T-cell (primary cell): ENCODE measurements at regions not wholly inside any gene's neighbourhood (a gene's known extent, or its start where the extent isn't known, plus 50 kb on each side); places are given as distances from the start of the nearest gene placed in this dataset.

Experiments used
- ATAC-seq, 4 experiments: fragments of 200-7000 bp in 3 of 4; fragments of 150-1000 bp in 1 of 4; cut with Tn5 transposase; replicated peaks in 1 of 4; 1 replicate in 3 of 4; 2 replicates in 1 of 4; pipeline ENCODE4 v1.10.0; 2021; ENCODE audit warnings: moderate library complexity in 3 of 4, mild to moderate bottlenecking in 2 of 4, moderate number of reproducible peaks in 1 of 4
- CTCF ChIA-PET, 2 donors: fragments of 300-600 bp; sonication (Branson Sonifier 250); formaldehyde crosslinking; loops; one replicate each; lab custom pipeline; 2022; ENCODE audit warnings: antibody characterized with exemption in 2 of 2; lab: Charles Lee
- POLR2A ChIA-PET, 2 donors: fragments of 300-600 bp; sonication (Branson Sonifier 250); formaldehyde crosslinking; loops; one replicate each; lab custom pipeline; 2022; ENCODE audit warnings: antibody characterized with exemption in 2 of 2; lab: Charles Lee
- DNase-seq, 35 experiments: peaks; one replicate each; pipeline versions ENCODE4 v3.0.0 to v3.0.0-alpha.2; 2013 to 2023
- H3K27ac ChIP-seq: one replicate; pipeline ENCODE4 v1.5.1; 2013; ENCODE audit warnings: low read length
- H3K27me3 ChIP-seq, 2 experiments: replicated peaks in 1 of 2; 1 replicate in 1 of 2; 2 replicates in 1 of 2; pipeline versions ENCODE4 v1.6.1 to v1.7.0; 2013; ENCODE audit warnings: low read length in 1 of 2, mixed read lengths in 1 of 2; ENCODE audit not compliant: control insufficient read depth in 2 of 2, insufficient read depth in 2 of 2; ENCODE audit errors: extremely low read depth in 1 of 2
- H3K36me3 ChIP-seq, 2 donors: 1 replicate in 1 of 2; 2 replicates in 1 of 2; pipeline versions ENCODE4 v1.6.1 to v1.7.0; 2013; ENCODE audit warnings: low read length in 1 of 2; ENCODE audit not compliant: control insufficient read depth in 2 of 2, insufficient read depth in 1 of 2; ENCODE audit errors: extremely low read depth in 1 of 2
- H3K4me1 ChIP-seq, 2 experiments: 1 replicate in 1 of 2; 2 replicates in 1 of 2; pipeline versions ENCODE4 v1.6.1 to v1.7.0; 2013; ENCODE audit warnings: low read length in 2 of 2, mixed read lengths in 1 of 2; ENCODE audit not compliant: insufficient read depth in 2 of 2, control insufficient read depth in 1 of 2; ENCODE audit errors: extremely low read depth in 1 of 2
- H3K4me3 ChIP-seq, 2 donors: 1 replicate in 1 of 2; 2 replicates in 1 of 2; pipeline versions ENCODE4 v1.5.1 to v1.7.0; 2013; ENCODE audit warnings: mild to moderate bottlenecking in 2 of 2, low read length in 1 of 2, moderate library complexity in 1 of 2; ENCODE audit not compliant: control insufficient read depth in 1 of 2; ENCODE audit errors: extremely low read depth in 1 of 2
- H3K9me3 ChIP-seq: 2 replicates; pipeline ENCODE4 v1.7.0; 2013
- H3K27ac Mint-ChIP-seq, 2 donors: one replicate each; pipeline ENCODE4 v1.8.0; 2020 to 2021; ENCODE audit warnings: mild to moderate bottlenecking in 2 of 2, mixed read lengths in 2 of 2
- H3K27me3 Mint-ChIP-seq, 2 donors: one replicate each; pipeline ENCODE4 v1.8.0; 2021 to 2022; ENCODE audit warnings: mixed read lengths in 2 of 2
- H3K36me3 Mint-ChIP-seq: one replicate; pipeline ENCODE4 v1.8.0; 2021; ENCODE audit warnings: mixed read lengths
- H3K4me1 Mint-ChIP-seq, 3 donors: one replicate each; pipeline ENCODE4 v1.8.0; 2020 to 2022; ENCODE audit warnings: mixed read lengths in 3 of 3, mild to moderate bottlenecking in 1 of 3
- H3K4me3 Mint-ChIP-seq, 3 donors: one replicate each; pipeline ENCODE4 v1.8.0; 2020 to 2022; ENCODE audit warnings: mild to moderate bottlenecking in 3 of 3, mixed read lengths in 3 of 3, moderate library complexity in 3 of 3
- H3K9me3 Mint-ChIP-seq, 3 donors: one replicate each; pipeline ENCODE4 v1.8.0; 2020 to 2022; ENCODE audit warnings: mixed read lengths in 3 of 3
- WGBS: methylation state at CpG from one replicate; pipeline ENCODE4 v1.1.5; 2013; ENCODE audit warnings: missing lambda C conversion rate; ENCODE audit not compliant: insufficient coverage; 5-methylcytosine and 5-hydroxymethylcytosine counted together

DNA sequence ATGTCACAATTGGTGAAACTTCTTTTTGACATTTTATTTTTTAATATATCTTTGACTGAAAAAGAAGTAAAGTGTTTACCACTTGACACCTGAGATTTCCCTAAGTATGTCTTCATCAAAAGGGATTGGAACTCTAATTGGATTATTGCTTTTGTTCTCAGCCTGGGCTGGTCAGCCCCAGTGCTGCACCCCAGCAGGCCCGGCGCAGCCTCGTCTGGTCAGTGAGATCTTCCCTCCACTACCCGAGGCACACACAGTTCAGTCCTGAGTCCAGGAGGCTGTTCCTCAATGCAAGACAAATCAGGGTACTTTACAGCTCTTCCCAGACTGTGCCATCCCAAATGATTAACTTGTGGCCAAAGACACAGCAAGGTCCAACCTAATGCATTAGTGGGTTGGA lies 146.9 kb upstream of the SEMA6D start:
- H3K27ac Mint-ChIP-seq = no peak overlapping the region
- ChIA-PET POLR2A (no interaction called here), CTCF (no interaction called here)
- H3K4me1 ChIP-seq = no peaks in the 10 kb centered on the region
- no peaks in the 10 kb centered on the region for H3K4me1 Mint-ChIP-seq
- no peaks in the 10 kb centered on the region for H3K36me3 Mint-ChIP-seq
- no peak overlapping the region for H3K4me3 Mint-ChIP-seq
- H3K27ac ChIP-seq = no peak overlapping the region
- DNase-seq (no peak), ATAC-seq (no peak)
- no peaks in the 10 kb centered on the region for H3K36me3 ChIP-seq
- peaks cover 0 to 3% (median 0%) of the 10 kb centered on the region in 3 donors for H3K9me3 Mint-ChIP-seq
- peaks cover 0 to 3% of the 10 kb centered on the region in 2 donors for H3K27me3 Mint-ChIP-seq
- WGBS = 73% methylated on average over 4 of the region's 4 CpGs
- H3K4me3 ChIP-seq = no peak overlapping the region
- H3K27me3 ChIP-seq = no peaks in the 10 kb centered on the region
- H3K9me3 ChIP-seq = no peaks in the 10 kb centered on the region

DNA sequence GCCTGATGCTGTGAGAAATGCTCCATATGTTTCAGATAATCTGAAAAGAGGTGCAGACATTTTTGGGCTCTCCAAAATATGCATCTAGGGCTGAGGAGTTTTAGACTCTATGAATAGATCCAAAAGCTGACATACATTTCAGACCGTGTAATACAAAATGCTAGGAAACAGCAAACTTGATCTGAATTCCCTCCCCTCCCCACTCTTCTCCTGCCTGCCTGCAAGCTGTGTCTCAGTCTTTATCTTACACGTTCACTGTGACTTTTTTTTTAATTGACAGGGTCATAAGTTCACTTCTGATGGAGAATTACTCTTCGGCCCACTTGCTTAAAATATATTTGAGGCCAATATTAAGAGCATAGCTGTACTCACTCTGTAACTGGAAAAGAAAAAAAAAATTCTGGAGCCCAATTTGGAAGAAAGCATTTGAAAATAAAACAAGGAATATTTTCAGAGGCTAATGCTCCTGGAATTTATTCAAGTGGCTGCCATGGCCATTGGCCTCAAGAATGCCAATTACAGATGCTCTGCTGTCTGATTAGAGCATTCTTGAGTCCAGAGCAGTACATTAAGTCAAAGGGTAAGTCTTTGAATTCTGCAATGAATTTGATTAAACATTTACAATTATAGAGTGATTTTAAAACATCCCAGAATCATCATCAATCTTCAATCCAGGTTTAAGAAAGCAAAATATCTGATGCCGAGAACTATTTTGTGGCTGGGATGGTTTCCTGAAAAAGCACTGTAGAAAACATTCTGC lies 146.2 kb upstream of the SEMA6D start:
- no peak overlapping the region for H3K4me3 ChIP-seq
- no peaks in the 10 kb centered on the region for H3K4me1 ChIP-seq
- WGBS = 100% methylated on average over 1 of the region's 4 CpGs
- CTCF ChIA-PET = no interaction called here
- H3K27ac ChIP-seq = no peak overlapping the region
- ATAC-seq = no peak
- Mint-ChIP-seq H3K9me3 (peaks cover 0 to 3% (median 0%) of the 10 kb centered on the region in 3 donors), H3K4me3 (no peak overlapping the region), H3K4me1 (no peaks in the 10 kb centered on the region), H3K27me3 (peaks cover 0 to 3% of the 10 kb centered on the region in 2 donors), H3K36me3 (no peaks in the 10 kb centered on the region), H3K27ac (no peak overlapping the region)
- no peaks in the 10 kb centered on the region for H3K27me3 ChIP-seq
- no peak for DNase-seq
- no peaks in the 10 kb centered on the region for H3K9me3 ChIP-seq
- POLR2A ChIA-PET = no interaction called here
- no peaks in the 10 kb centered on the region for H3K36me3 ChIP-seq

DNA sequence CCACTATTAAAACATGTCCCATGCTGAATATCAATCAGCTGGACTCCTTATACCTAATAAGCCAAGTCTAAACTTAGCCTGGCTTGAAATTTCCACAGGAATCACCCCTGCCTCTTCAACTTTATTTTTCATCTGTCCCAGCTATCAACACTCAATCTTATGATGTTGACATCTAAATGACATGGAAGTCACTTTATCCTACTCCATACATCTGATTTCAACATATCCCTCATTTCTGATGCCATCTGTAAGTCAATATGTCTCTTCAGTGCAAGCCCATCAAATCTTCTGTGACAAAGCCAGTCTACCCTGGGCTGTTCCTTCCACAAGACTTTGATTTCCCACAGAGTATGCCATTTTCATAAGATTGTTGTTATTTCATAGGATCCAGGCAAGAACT lies 143.6 kb upstream of the SEMA6D start:
- no peaks in the 10 kb centered on the region for H3K9me3 Mint-ChIP-seq
- ATAC-seq = no peak
- no peak for DNase-seq
- Histone ChIP-seq H3K4me1 (no peaks in the 10 kb centered on the region), H3K9me3 (no peaks in the 10 kb centered on the region), H3K36me3 (no peaks in the 10 kb centered on the region), H3K27ac (no peak overlapping the region), H3K4me3 (no peak overlapping the region), H3K27me3 (no peaks in the 10 kb centered on the region)
- no peaks in the 10 kb centered on the region for H3K4me1 Mint-ChIP-seq
- ChIA-PET POLR2A (no interaction called here), CTCF (no interaction called here)
- no peak overlapping the region for H3K27ac Mint-ChIP-seq
- H3K36me3 Mint-ChIP-seq = no peaks in the 10 kb centered on the region
- H3K4me3 Mint-ChIP-seq = no peak overlapping the region
- no peaks in the 10 kb centered on the region for H3K27me3 Mint-ChIP-seq

DNA sequence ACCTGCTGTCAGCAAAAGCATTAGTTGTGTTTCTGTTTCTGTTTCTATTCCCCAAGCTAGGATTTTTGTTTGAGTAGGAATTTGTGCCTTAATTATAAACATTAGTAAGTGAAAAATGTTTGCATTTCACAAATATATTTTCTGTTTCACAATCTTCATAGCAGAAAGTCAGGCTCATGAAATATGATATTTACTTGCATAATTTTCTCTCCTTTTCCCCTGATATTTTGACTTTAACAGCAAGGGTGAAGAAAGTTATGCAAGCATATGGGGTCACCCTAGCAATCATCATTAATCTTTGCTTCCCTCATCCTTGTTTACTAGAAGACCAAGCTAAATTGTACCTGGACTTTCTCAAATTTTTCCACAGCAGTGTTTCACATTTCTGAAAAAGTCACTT lies 140.3 kb upstream of the SEMA6D start:
- ChIA-PET POLR2A (no interaction called here), CTCF (no interaction called here)
- peaks cover 0 to 2% of the 10 kb centered on the region in 2 experiments for H3K27me3 ChIP-seq
- no peak overlapping the region for H3K27ac ChIP-seq
- Mint-ChIP-seq H3K4me3 (no peak overlapping the region), H3K27ac (no peak overlapping the region), H3K9me3 (peaks cover 0 to 4% (median 0%) of the 10 kb centered on the region in 3 donors), H3K36me3 (no peaks in the 10 kb centered on the region), H3K4me1 (no peaks in the 10 kb centered on the region), H3K27me3 (no peaks in the 10 kb centered on the region)
- H3K36me3 ChIP-seq = no peaks in the 10 kb centered on the region
- no peak for ATAC-seq
- H3K4me1 ChIP-seq = no peaks in the 10 kb centered on the region
- no peak for DNase-seq
- H3K9me3 ChIP-seq = no peaks in the 10 kb centered on the region
- H3K4me3 ChIP-seq = no peak overlapping the region

DNA sequence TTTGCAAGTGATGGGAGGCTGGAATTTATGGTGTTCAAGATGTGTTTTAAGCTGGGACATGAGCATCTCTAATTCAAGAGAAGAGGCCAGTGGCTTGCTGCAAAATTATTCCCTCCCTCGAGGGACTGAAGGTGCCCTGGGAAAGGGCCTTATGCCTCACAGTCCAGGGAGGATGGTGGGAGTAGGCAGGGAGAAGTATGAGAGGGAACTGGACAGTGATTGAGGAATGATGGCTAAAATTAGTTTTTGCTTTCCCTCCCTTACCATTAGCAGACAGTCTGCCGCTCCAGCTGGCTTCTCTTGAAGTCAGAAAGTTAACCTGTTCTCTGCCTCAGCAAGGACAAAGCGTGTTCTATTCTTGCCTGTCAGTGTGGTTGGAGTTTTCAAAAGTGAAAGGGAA lies 139.8 kb upstream of the SEMA6D start:
- H3K27ac ChIP-seq = no peak overlapping the region
- no peak overlapping the region for H3K4me3 ChIP-seq
- Mint-ChIP-seq H3K4me1 (no peaks in the 10 kb centered on the region), H3K36me3 (no peaks in the 10 kb centered on the region), H3K27me3 (no peaks in the 10 kb centered on the region), H3K9me3 (peaks cover 0 to 4% (median 0%) of the 10 kb centered on the region in 3 donors), H3K27ac (no peak overlapping the region), H3K4me3 (no peak overlapping the region)
- H3K4me1 ChIP-seq = no peaks in the 10 kb centered on the region
- DNase-seq (no peak), ATAC-seq (no peak)
- no peaks in the 10 kb centered on the region for H3K9me3 ChIP-seq
- peaks cover 0 to 2% of the 10 kb centered on the region in 2 experiments for H3K27me3 ChIP-seq
- no peaks in the 10 kb centered on the region for H3K36me3 ChIP-seq
- ChIA-PET POLR2A (no interaction called here), CTCF (no interaction called here)
- WGBS = no CpG with 5 or more reads among the region's 3 CpGs

DNA sequence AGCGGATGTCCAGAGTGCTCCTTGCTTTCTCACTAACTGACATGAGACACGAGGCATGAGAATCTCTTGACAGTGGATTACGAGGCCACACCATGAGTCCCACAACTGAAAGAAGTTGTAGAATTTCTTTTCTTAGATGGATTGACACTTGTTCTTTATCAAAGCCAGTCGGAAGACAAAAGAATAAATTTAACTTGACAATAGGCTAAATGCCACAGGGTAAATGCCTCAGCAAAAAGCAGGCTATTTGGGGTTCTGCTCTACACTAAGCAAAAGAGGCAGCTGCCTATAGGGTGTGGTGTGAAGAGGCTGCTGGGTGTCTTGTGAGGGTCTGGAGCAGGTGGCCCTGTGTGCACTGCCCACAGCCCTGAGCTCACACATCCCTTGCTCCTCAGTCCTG lies 135.1 kb upstream of the SEMA6D start:
- H3K4me3 ChIP-seq = no peak overlapping the region
- 100% methylated on average over 1 of the region's 4 CpGs for WGBS
- ChIA-PET CTCF (no interaction called here), POLR2A (no interaction called here)
- H3K27me3 Mint-ChIP-seq = no peaks in the 10 kb centered on the region
- H3K36me3 ChIP-seq = no peaks in the 10 kb centered on the region
- no peak overlapping the region for H3K27ac Mint-ChIP-seq
- H3K36me3 Mint-ChIP-seq = no peaks in the 10 kb centered on the region
- no peaks in the 10 kb centered on the region for H3K9me3 ChIP-seq
- ATAC-seq (no peak), DNase-seq (no peak)
- H3K9me3 Mint-ChIP-seq = peaks cover 0 to 4% (median 0%) of the 10 kb centered on the region in 3 donors
- H3K27ac ChIP-seq = no peak overlapping the region
- no peaks in the 10 kb centered on the region for H3K4me1 ChIP-seq
- peaks cover 0 to 2% of the 10 kb centered on the region in 2 experiments for H3K27me3 ChIP-seq
- no peak overlapping the region for H3K4me3 Mint-ChIP-seq
- H3K4me1 Mint-ChIP-seq = no peaks in the 10 kb centered on the region

DNA sequence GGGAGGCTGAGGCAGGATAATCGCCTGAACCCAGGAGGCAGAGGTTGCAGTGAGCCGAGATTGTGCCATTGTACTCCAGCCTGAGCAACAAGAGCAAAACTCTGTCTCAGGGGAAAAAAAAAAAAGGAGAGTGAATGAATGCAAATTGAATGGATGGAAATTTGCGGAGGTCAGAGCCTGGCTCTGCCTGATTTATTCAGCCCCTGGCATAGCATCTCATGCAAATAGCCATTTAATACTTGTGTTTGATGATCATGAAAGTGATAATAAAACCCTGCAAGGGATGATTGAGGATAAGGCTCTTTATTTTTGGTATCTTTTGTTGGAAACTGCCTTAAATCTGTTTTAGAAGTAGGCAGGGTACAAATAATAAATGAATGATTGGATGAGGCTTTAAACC lies 133.0 kb upstream of the SEMA6D start:
- H3K27ac ChIP-seq = no peak overlapping the region
- no peaks in the 10 kb centered on the region for H3K9me3 ChIP-seq
- no peak overlapping the region for H3K27ac Mint-ChIP-seq
- no peak for DNase-seq
- H3K4me1 ChIP-seq = no peaks in the 10 kb centered on the region
- H3K9me3 Mint-ChIP-seq = peaks cover 0 to 9% (median 0%) of the 10 kb centered on the region in 3 donors
- H3K27me3 ChIP-seq = peaks cover 0 to 2% of the 10 kb centered on the region in 2 experiments
- H3K4me3 Mint-ChIP-seq = no peak overlapping the region
- no peaks in the 10 kb centered on the region for H3K27me3 Mint-ChIP-seq
- WGBS = 90% methylated on average over 3 of the region's 3 CpGs
- H3K36me3 Mint-ChIP-seq = no peaks in the 10 kb centered on the region
- ChIA-PET CTCF (no interaction called here), POLR2A (no interaction called here)
- no peak for ATAC-seq
- no peaks in the 10 kb centered on the region for H3K4me1 Mint-ChIP-seq
- H3K36me3 ChIP-seq = no peaks in the 10 kb centered on the region
- H3K4me3 ChIP-seq = no peak overlapping the region
